Stimulated activated CD4-positive, alpha-beta T cell treated with anti-CD3 and anti-CD28 coated beads, Interleukin-4, amount 100 ng/mL, for 1 hour (primary cell): ENCODE measurements at regions not wholly inside any gene's neighbourhood (a gene's known extent, or its start where the extent isn't known, plus 50 kb on each side); places are given as distances from the start of the nearest gene placed in this dataset.

Experiments
- DNase-seq: peaks from one replicate; pipeline ENCODE4 v3.0.0-alpha.2; 2020

GRCh38 chr9:64622058-64622457 is 663.0 kb downstream of the FOXD4L5 start:
- peak; percentile 0 for DNase-seq
